LHCN-M2 (cell line): ENCODE measurements at regions not wholly inside any gene's neighbourhood (a gene's known extent, or its start where the extent isn't known, plus 50 kb on each side); places are given as distances from the start of the nearest gene placed in this dataset.
A peak's percentile ranks its signal among the peaks of the same experiment; 100 is the strongest.
"Not testable (repeated sequence)": the region's sequence is repeated elsewhere in the genome, so short reads cannot be mapped to it uniquely, and the experiment has no call there.

ENCODE experiments used
- DNase-seq: peaks from one replicate; pipeline ENCODE4 v3.0.0-alpha.2; 2012; ENCODE audit warnings: low read depth

- DNase-seq = no peak
Measured at GRCh38 chr3:106305882-106306435, 437.1 kb upstream of the CBLB start.

- no peak for DNase-seq
Measured at GRCh38 chr3:106309274-106309673, 440.5 kb upstream of the CBLB start.

GRCh38 chr3:106309798-106310197 lies 441.0 kb upstream of the CBLB start:
- DNase-seq = not testable (repeated sequence)

- no peak for DNase-seq
Measured at GRCh38 chr3:106317141-106318055, 448.6 kb upstream of the CBLB start.

- not testable (repeated sequence) for DNase-seq
Measured at GRCh38 chr3:106321438-106321837, 452.6 kb upstream of the CBLB start.

DNA sequence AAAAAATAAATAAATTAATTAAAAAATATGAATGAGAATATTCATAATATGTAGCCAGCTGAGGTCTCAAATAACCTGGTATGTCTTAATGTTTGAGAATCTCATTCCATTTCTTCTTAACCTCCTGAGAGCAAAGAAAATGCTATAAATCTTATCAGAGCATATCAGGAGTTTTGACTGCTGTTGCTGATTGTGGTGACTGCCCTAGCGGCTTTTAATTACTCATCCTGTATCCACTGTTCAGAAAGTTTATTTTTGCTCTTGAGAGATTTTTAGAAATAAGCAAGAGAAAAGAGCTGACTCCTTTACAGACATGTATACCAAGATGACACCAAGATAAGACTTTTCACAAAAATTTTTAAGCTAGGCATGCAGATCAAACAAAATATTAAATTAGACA lies 454.8 kb upstream of the CBLB start:
- DNase-seq = no peak

GRCh38 chr3:106326941-106327695 lies 458.3 kb upstream of the CBLB start:
- peak; percentile 43 for DNase-seq

DNA sequence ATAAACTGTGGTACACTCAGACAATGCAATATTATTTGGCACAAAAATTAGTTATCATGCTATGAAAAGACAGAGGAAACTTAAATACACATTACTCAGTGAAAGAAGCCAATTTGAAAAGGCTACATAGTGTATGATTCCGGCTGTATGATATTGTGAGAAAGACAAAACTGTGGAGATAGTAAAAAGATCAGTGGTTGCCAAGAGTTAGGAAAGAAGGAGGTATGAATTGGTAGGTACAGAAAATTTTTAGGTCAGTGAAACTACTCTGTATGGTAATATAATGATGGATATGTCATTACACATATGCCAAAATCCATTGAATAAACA lies 458.8 kb upstream of the CBLB start:
- no peak for DNase-seq

- DNase-seq = no peak
Measured at GRCh38 chr3:106328224-106328623, 459.4 kb upstream of the CBLB start.

DNA sequence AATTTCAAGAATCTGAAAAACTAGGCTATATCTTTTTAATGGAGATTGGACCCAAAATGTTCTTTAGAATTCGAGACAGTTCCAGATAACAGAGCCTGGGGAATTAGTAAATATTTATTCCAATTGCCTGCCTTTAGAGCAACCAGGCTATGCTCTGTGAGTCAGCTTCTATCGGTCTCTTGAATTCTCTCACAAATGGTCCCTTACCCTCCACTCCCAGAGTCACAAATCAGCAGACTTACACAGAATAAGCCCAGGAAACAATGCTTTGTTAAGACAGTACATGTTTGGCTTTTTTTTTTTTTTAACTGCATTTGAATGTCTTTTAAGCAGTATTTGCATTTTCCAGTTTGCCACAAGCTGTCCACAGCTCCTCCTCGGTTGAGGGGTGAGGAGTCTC lies 460.7 kb upstream of the CBLB start:
- no peak for DNase-seq

GRCh38 chr3:106331636-106332035 lies 462.8 kb upstream of the CBLB start:
- DNase-seq = no peak

- DNase-seq = no peak
Measured at GRCh38 chr3:106332129-106332528, 463.3 kb upstream of the CBLB start.

DNA sequence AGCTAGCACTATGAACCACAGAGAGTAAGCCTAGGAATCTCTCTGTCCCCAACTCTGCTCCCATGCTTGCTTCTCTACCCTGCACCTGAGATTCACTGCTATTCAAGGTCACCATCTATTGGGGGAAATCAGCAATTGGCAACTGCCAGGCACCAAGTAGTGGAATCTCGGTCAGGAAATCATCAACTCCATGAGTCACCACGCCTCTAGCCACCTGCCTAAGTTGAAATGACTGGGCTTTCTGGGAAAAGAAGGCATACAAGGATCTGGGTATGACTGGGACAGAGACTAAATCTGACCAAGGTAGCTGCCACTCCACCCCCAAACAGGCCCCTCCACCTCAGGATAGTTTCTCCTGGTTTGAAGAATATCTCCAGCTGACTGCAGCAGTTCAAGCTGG lies 464.1 kb upstream of the CBLB start:
- peak; percentile 48 for DNase-seq

- peak; percentile 78 for DNase-seq
Measured at GRCh38 chr3:106333911-106334618, 465.3 kb upstream of the CBLB start.

DNA sequence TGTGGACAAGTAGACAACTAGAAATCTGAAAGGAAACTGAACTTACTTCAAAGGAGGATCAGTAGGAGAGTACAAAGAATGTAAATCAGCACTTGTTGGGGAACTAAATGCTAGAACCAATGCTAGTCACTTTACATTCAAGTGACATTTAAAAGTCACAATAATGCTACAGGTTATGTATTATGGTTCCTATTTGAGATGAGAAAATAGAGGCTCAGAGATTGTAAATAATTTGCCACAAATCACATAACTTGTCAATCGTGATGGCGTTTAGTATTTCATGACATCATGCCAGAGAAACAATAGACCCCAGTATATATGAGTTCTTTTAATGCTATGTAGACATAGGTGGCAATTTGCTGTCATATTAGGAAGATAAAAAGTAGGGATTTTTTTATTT lies 467.8 kb upstream of the CBLB start:
- DNase-seq = no peak

- peak; percentile 29 for DNase-seq
Measured at GRCh38 chr3:106337116-106337515, 468.3 kb upstream of the CBLB start.

GRCh38 chr3:106338582-106339214 lies 469.9 kb upstream of the CBLB start:
- no peak for DNase-seq

DNA sequence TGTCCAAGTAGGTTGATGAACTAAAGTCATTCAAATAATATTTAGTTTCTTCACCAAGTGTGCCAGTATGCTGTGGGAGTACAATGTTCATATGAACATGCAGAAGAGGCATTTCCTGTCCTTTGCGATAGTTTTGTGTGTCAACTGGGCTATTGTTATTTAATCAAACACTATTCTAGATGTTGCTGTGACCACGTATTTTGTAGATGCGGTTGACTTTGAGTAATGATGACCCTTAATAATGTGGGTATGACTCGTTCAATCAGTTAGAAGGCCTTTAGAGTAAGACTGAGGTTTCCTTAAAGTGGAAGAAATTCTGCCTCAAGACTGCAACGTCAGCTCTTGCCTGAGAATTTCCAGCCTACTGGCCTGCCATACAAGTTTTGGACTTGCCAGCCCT lies 470.7 kb upstream of the CBLB start:
- no peak for DNase-seq

- no peak for DNase-seq
Measured at GRCh38 chr3:106341087-106341486, 472.3 kb upstream of the CBLB start.

GRCh38 chr3:106341586-106342162 lies 472.9 kb upstream of the CBLB start:
- DNase-seq = no peak

DNA sequence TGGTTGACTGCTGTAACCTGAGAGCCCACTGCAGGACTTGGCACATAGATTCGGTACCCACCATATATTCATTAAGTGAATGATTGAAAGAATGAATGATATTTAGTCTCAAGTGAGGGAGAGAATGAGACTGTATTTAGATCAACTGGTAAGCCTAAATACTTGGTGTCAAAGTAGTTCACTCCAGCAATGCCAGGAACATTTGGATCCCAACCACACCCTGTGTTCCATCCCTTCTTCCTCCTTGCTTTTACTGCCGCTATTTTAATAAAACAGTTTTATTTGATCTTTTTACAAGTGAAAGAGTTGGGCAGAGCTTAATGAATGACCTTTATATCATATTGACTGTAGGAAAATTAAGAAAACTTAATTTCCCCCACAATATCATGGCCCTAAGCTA lies 473.6 kb upstream of the CBLB start:
- DNase-seq = no peak
